ENCODE measurements at regions not wholly inside any gene's neighbourhood (a gene's known extent, or its start where the extent isn't known, plus 50 kb on each side); places are given as distances from the start of the nearest gene placed in this dataset.

GRCh38 chr9:134590240-134591081, 51.1 kb upstream of the COL5A1 start:
- BruUV-seq (replicated peaks) = no TSS peak
- in situ Hi-C loops (cut with MboI; ENCODE audit: low sequenced_read_pairs) = no loop called here
- DNase-seq (no peak), ATAC-seq (ENCODE audit: low read depth) (no peak)
- Histone ChIP-seq H4K8ac (ENCODE audit: low read depth in 2 of 2, low read length in 2 of 2) (no peak overlapping the region), H3K14ac (replicated peaks; ENCODE audit: low read depth, low read length) (no peak overlapping the region; the same call in 1 of the 2 replicates), H4K5ac (ENCODE audit: low read depth, low read length) (no peak overlapping the region), H4K91ac (ENCODE audit: insufficient read depth, low read depth, low read length) (peak overlapping the region; percentile 27; the same call in 1 of the 2 replicates), H3K27ac (ENCODE audit: insufficient read depth, low read length) (no peak overlapping the region), H2BK15ac (ENCODE audit: low read depth, low read length) (0 out of 3 replicates have a peak overlapping the region, but pooled peaks have one; percentile 10), H3K36me3 (ENCODE audit: control insufficient read depth, insufficient read depth, low read length) (no peaks in the 10 kb centered on the region), H3K4me3 (ENCODE audit: insufficient read depth, low read depth, low read length) (no peak overlapping the region), H2BK120ac (ENCODE audit: low read depth, low read length) (peak overlapping the region; percentile 95; the same call in 1 of the 2 replicates), H4K20me1 (ENCODE audit: insufficient read depth, low read length) (no peaks in the 10 kb centered on the region), H3K9me1 (ENCODE audit: insufficient read depth, low read length) (peaks cover 28% of the 10 kb centered on the region), H3K56ac (ENCODE audit: extremely low read depth, insufficient read depth, low read length) (no peak overlapping the region; the same call in 1 of the 2 replicates), H2BK5ac (ENCODE audit: low read depth, low read length, poor library complexity, severe bottlenecking) (no peak overlapping the region), H3K27me3 (ENCODE audit: control insufficient read depth, insufficient read depth, low read length) (no peaks in the 10 kb centered on the region), H3K18ac (ENCODE audit: low read depth, low read length) (no peak overlapping the region), H3K9me3 (ENCODE audit: control insufficient read depth, insufficient read depth, low read length) (no peaks in the 10 kb centered on the region), H2AK5ac (ENCODE audit: low read depth, low read length) (peak overlapping the region; percentile 51; the same call in 1 of the 2 replicates), H3K4ac (ENCODE audit: low read depth, low read length) (peak overlapping the region; percentile 31), H3K9ac (ENCODE audit: low read depth, low read length) (no peak overlapping the region), H2BK20ac (ENCODE audit: low read depth, low read length) (peak overlapping the region; percentile 17; the same call in 1 of the 2 replicates), H3K79me1 (ENCODE audit: low read depth in 1 of 2, low read length in 2 of 2) (0 out of 4 replicates have a peak, but pooled peaks cover 0 to 3% of the 10 kb centered on the region in 2 experiments), H3K4me2 (ENCODE audit: low read depth, low read length) (no peak overlapping the region), H2AK9ac (replicated peaks; ENCODE audit: low read depth, low read length, poor library complexity) (peak overlapping the region; percentile 15), H3K23ac (ENCODE audit: low read depth, low read length) (no peak overlapping the region), H3K4me1 (ENCODE audit: control insufficient read depth, insufficient read depth, low read length) (peaks cover 23% of the 10 kb centered on the region), H2AFZ (replicated peaks; ENCODE audit: low read length, poor library complexity) (peak overlapping the region; percentile 44)
- POLR2A ChIA-PET (ENCODE audit: unreplicated experiment) = no interaction called here
- intact Hi-C loops (cut with micrococcal nuclease) = no loop called here
- CTCF ChIA-PET = no interaction called here
- 67% methylated on average over 9 of the region's 19 CpGs; no CpG with 5 or more reads in 1 of the 2 experiments for WGBS, 2 experiments (ENCODE audit: extremely low coverage in 2 of 2, insufficient read length in 1 of 2)
- no peak for TF ChIP-seq POLR2A (IDR thresholded peaks at IDR 0.05; ENCODE audit: low read depth, low read length)
- TF ChIP-seq RFX5 (IDR thresholded peaks at IDR 0.05; ENCODE audit: low read depth, low read length) = no peak
- peak; percentile 86 for TF ChIP-seq CEBPB (IDR thresholded peaks at IDR 0.05; ENCODE audit: low read depth, low read length)
- TF ChIP-seq, protein P1, sequence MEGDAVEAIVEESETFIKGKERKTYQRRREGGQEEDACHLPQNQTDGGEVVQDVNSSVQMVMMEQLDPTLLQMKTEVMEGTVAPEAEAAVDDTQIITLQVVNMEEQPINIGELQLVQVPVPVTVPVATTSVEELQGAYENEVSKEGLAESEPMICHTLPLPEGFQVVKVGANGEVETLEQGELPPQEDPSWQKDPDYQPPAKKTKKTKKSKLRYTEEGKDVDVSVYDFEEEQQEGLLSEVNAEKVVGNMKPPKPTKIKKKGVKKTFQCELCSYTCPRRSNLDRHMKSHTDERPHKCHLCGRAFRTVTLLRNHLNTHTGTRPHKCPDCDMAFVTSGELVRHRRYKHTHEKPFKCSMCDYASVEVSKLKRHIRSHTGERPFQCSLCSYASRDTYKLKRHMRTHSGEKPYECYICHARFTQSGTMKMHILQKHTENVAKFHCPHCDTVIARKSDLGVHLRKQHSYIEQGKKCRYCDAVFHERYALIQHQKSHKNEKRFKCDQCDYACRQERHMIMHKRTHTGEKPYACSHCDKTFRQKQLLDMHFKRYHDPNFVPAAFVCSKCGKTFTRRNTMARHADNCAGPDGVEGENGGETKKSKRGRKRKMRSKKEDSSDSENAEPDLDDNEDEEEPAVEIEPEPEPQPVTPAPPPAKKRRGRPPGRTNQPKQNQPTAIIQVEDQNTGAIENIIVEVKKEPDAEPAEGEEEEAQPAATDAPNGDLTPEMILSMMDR (conservative IDR thresholded peaks at IDR 0.05; ENCODE audit: low read depth, low read length) = no peak
- TF ChIP-seq FOS (IDR thresholded peaks at IDR 0.05; ENCODE audit: low read depth, low read length) = no peak
- no peak for TF ChIP-seq CHD1 (IDR thresholded peaks at IDR 0.05; ENCODE audit: low read depth, low read length)
- TF ChIP-seq RAD21 (IDR thresholded peaks at IDR 0.05; ENCODE audit: low read length) = no peak
- no peak for TF ChIP-seq ELK1 (IDR thresholded peaks at IDR 0.05; ENCODE audit: borderline replicate concordance, low read depth, low read length)
- no peak for TF ChIP-seq MAZ (IDR thresholded peaks at IDR 0.05; ENCODE audit: borderline replicate concordance, low read depth, low read length)
- dilution Hi-C loops (cut with HindIII; ENCODE audit: low sequenced_read_pairs, unreplicated experiment) = no loop called here

All from IMR-90 (cell line).